Subcutaneous abdominal adipose tissue (tissue), 5 donors: ENCODE measurements at regions not wholly inside any gene's neighbourhood (a gene's known extent, or its start where the extent isn't known, plus 50 kb on each side); places are given as distances from the start of the nearest gene placed in this dataset.

Experiments
- H3K27ac ChIP-seq: one replicate; pipeline ENCODE4 v1.7.0; 2013; ENCODE audit warnings: low read depth, mild to moderate bottlenecking, inconsistent platforms, low read length, moderate library complexity
- H3K27me3 ChIP-seq, 5 donors: one replicate each; pipeline ENCODE4 v1.7.0; 2013; ENCODE audit warnings: low read length in 5 of 5, inconsistent platforms in 1 of 5; ENCODE audit not compliant: control insufficient read depth in 5 of 5, insufficient read depth in 4 of 5
- H3K36me3 ChIP-seq, 5 donors: one replicate each; pipeline ENCODE4 v1.7.0; 2013; ENCODE audit warnings: low read length in 5 of 5; ENCODE audit not compliant: control insufficient read depth in 5 of 5, insufficient read depth in 5 of 5
- H3K4me1 ChIP-seq, 5 donors: one replicate each; pipeline ENCODE4 v1.7.0; 2013; ENCODE audit warnings: low read length in 5 of 5, mild to moderate bottlenecking in 3 of 5, moderate library complexity in 1 of 5; ENCODE audit not compliant: control insufficient read depth in 5 of 5, insufficient read depth in 5 of 5
- H3K4me3 ChIP-seq, 5 donors: one replicate each; pipeline ENCODE4 v1.7.0; 2013; ENCODE audit warnings: low read length in 5 of 5, low read depth in 1 of 5
- H3K9ac ChIP-seq, 5 donors: one replicate each; pipeline ENCODE4 v1.7.0; 2013; ENCODE audit warnings: low read length in 5 of 5, mild to moderate bottlenecking in 4 of 5, moderate library complexity in 3 of 5
- H3K9me3 ChIP-seq, 5 donors: one replicate each; pipeline ENCODE4 v1.7.0; 2013; ENCODE audit warnings: low read length in 5 of 5; ENCODE audit not compliant: control insufficient read depth in 5 of 5
- donor health status: healthy.
- donor health status: healthy.
- donor health status: healthy.
- donor health status: healthy.
- donor health status: healthy.

GRCh38 chr7:35386082-35386815 lies 132.3 kb upstream of the TBX20 start:
- no peak overlapping the region for H3K4me3 ChIP-seq
- H3K36me3 ChIP-seq, result no peaks in the 10 kb centered on the region
- no peaks in the 10 kb centered on the region for H3K9me3 ChIP-seq
- H3K27ac ChIP-seq, result no peak overlapping the region
- peaks cover 0 to 3% (median 0%) of the 10 kb centered on the region in 5 donors for H3K27me3 ChIP-seq
- H3K9ac ChIP-seq, result no peak overlapping the region
- H3K4me1 ChIP-seq, result no peaks in the 10 kb centered on the region

GRCh38 chr7:35384761-35385700 lies 131.1 kb upstream of the TBX20 start:
- Histone ChIP-seq H3K27ac (no peak overlapping the region), H3K9ac (no peak overlapping the region), H3K9me3 (no peaks in the 10 kb centered on the region), H3K4me3 (no peak overlapping the region), H3K27me3 (peaks cover 0 to 3% (median 0%) of the 10 kb centered on the region in 5 donors), H3K4me1 (no peaks in the 10 kb centered on the region), H3K36me3 (no peaks in the 10 kb centered on the region)

GRCh38 chr7:35380739-35381224 lies 126.9 kb upstream of the TBX20 start:
- no peaks in the 10 kb centered on the region for H3K9me3 ChIP-seq
- no peak overlapping the region for H3K27ac ChIP-seq
- no peak overlapping the region for H3K4me3 ChIP-seq
- no peaks in the 10 kb centered on the region for H3K4me1 ChIP-seq
- H3K9ac ChIP-seq, result no peak overlapping the region
- H3K27me3 ChIP-seq, result peaks cover 0 to 2% (median 0%) of the 10 kb centered on the region in 5 donors
- no peaks in the 10 kb centered on the region for H3K36me3 ChIP-seq

GRCh38 chr7:35379481-35379880 lies 125.6 kb upstream of the TBX20 start:
- Histone ChIP-seq H3K27ac (no peak overlapping the region), H3K9me3 (no peaks in the 10 kb centered on the region), H3K4me3 (no peak overlapping the region), H3K9ac (no peak overlapping the region), H3K36me3 (no peaks in the 10 kb centered on the region), H3K27me3 (peaks cover 0 to 2% (median 0%) of the 10 kb centered on the region in 5 donors), H3K4me1 (no peaks in the 10 kb centered on the region)

GRCh38 chr7:35375516-35375915 lies 121.6 kb upstream of the TBX20 start:
- H3K9ac ChIP-seq, result no peak overlapping the region
- no peaks in the 10 kb centered on the region for H3K36me3 ChIP-seq
- no peak overlapping the region for H3K4me3 ChIP-seq
- H3K9me3 ChIP-seq, result no peaks in the 10 kb centered on the region
- H3K27me3 ChIP-seq, result peaks cover 0 to 2% (median 0%) of the 10 kb centered on the region in 5 donors
- no peak overlapping the region for H3K27ac ChIP-seq
- H3K4me1 ChIP-seq, result no peaks in the 10 kb centered on the region

GRCh38 chr7:35374858-35375257 lies 121.0 kb upstream of the TBX20 start:
- Histone ChIP-seq H3K27ac (no peak overlapping the region), H3K27me3 (peaks cover 0 to 2% (median 0%) of the 10 kb centered on the region in 5 donors), H3K4me1 (no peaks in the 10 kb centered on the region), H3K4me3 (no peak overlapping the region), H3K36me3 (no peaks in the 10 kb centered on the region), H3K9ac (no peak overlapping the region), H3K9me3 (no peaks in the 10 kb centered on the region)

- Histone ChIP-seq H3K9ac (no peak overlapping the region), H3K4me1 (no peaks in the 10 kb centered on the region), H3K9me3 (no peaks in the 10 kb centered on the region), H3K27me3 (no peaks in the 10 kb centered on the region), H3K4me3 (no peak overlapping the region), H3K27ac (no peak overlapping the region), H3K36me3 (no peaks in the 10 kb centered on the region)
These were observed 117.3 kb upstream of the TBX20 start for GRCh38 chr7:35371221-35371620.

GRCh38 chr7:35370687-35371086 lies 116.8 kb upstream of the TBX20 start:
- Histone ChIP-seq H3K9ac (no peak overlapping the region), H3K4me1 (no peaks in the 10 kb centered on the region), H3K4me3 (no peak overlapping the region), H3K36me3 (no peaks in the 10 kb centered on the region), H3K9me3 (no peaks in the 10 kb centered on the region), H3K27ac (no peak overlapping the region), H3K27me3 (no peaks in the 10 kb centered on the region)

- H3K27me3 ChIP-seq, result no peaks in the 10 kb centered on the region
- H3K4me1 ChIP-seq, result no peaks in the 10 kb centered on the region
- no peak overlapping the region for H3K9ac ChIP-seq
- H3K27ac ChIP-seq, result no peak overlapping the region
- no peaks in the 10 kb centered on the region for H3K36me3 ChIP-seq
- H3K9me3 ChIP-seq, result no peaks in the 10 kb centered on the region
- H3K4me3 ChIP-seq, result no peak overlapping the region
These were observed 112.6 kb upstream of the TBX20 start for GRCh38 chr7:35366167-35367155.
